GM23338 (cell line): ENCODE measurements at regions not wholly inside any gene's neighbourhood (a gene's known extent, or its start where the extent isn't known, plus 50 kb on each side); places are given as distances from the start of the nearest gene placed in this dataset.

Source experiments
- ATAC-seq: fragments of 200-7000 bp; cut with Tn5 transposase; 3 replicates; pipeline ENCODE4 v1.9.1; 2020
- DNase-seq: peaks from one replicate; pipeline ENCODE4 v3.0.0-alpha.2; 2015; ENCODE audit warnings: low spot score
- H2AFZ ChIP-seq: fragments of 200-600 bp; sonication (generic); 2 replicates; pipeline ENCODE4 v1.8.0; 2016; ENCODE audit warnings: antibody characterized with exemption, mild to moderate bottlenecking, moderate library complexity
- H3F3A ChIP-seq: fragments of 200-600 bp; sonication (generic); replicated peaks from 2 replicates; pipeline ENCODE4 v1.8.0; 2017; ENCODE audit warnings: antibody characterized with exemption, mixed run types, low read depth
- H3K27ac ChIP-seq: fragments of 200-600 bp; sonication (generic); 2 replicates; pipeline ENCODE4 v1.6.1; 2016; ENCODE audit warnings: low read depth
- H3K27me3 ChIP-seq: fragments of 200-600 bp; sonication (generic); 2 replicates; pipeline ENCODE4 v1.8.0; 2016; ENCODE audit warnings: mild to moderate bottlenecking, mixed run types, moderate library complexity; ENCODE audit not compliant: insufficient read depth
- H3K36me3 ChIP-seq: fragments of 200-600 bp; sonication (generic); 2 replicates; pipeline ENCODE4 v1.8.0; 2016; ENCODE audit warnings: mild to moderate bottlenecking; ENCODE audit not compliant: insufficient read depth
- H3K4me1 ChIP-seq: fragments of 200-600 bp; sonication (generic); 2 replicates; pipeline ENCODE4 v1.8.0; 2016; ENCODE audit warnings: mild to moderate bottlenecking, moderate library complexity; ENCODE audit not compliant: insufficient read depth
- H3K4me2 ChIP-seq: fragments of 200-600 bp; sonication (generic); 2 replicates; pipeline ENCODE4 v1.7.1; 2017; ENCODE audit warnings: mixed run types
- H3K4me3 ChIP-seq: fragments of 200-600 bp; sonication (generic); 2 replicates; pipeline ENCODE4 v1.6.1; 2016; ENCODE audit warnings: mixed run types
- H3K79me2 ChIP-seq: fragments of 200-600 bp; sonication (generic); replicated peaks from 2 replicates; pipeline ENCODE4 v1.8.0; 2017; ENCODE audit warnings: mild to moderate bottlenecking; ENCODE audit not compliant: insufficient read depth
- H3K9me2 ChIP-seq: fragments of 200-600 bp; sonication (generic); 2 replicates; pipeline ENCODE4 v1.8.0; 2017; ENCODE audit not compliant: insufficient read depth
- H4K20me1 ChIP-seq: fragments of 200-600 bp; sonication (generic); replicated peaks from 2 replicates; pipeline ENCODE4 v1.8.0; 2017; ENCODE audit warnings: mild to moderate bottlenecking; ENCODE audit not compliant: insufficient read depth
- H3K27ac Mint-ChIP-seq: 2 replicates; pipeline ENCODE4 v1.8.0; 2020; ENCODE audit warnings: inconsistent platforms, mild to moderate bottlenecking, moderate library complexity, mixed read lengths
- H3K27me3 Mint-ChIP-seq: 3 replicates; pipeline ENCODE4 v1.8.0; 2022; ENCODE audit warnings: low read depth, mild to moderate bottlenecking, moderate library complexity, mixed read lengths, inconsistent platforms; ENCODE audit not compliant: insufficient read depth, poor library complexity
- H3K36me3 Mint-ChIP-seq: 3 replicates; pipeline ENCODE4 v1.8.0; 2021; ENCODE audit warnings: low read depth, mild to moderate bottlenecking, inconsistent platforms, moderate library complexity, mixed read lengths
- H3K4me1 Mint-ChIP-seq: 3 replicates; pipeline ENCODE4 v1.8.0; 2020; ENCODE audit warnings: mild to moderate bottlenecking, inconsistent platforms, mixed read lengths
- H3K4me3 Mint-ChIP-seq: 3 replicates; pipeline ENCODE4 v1.8.0; 2021; ENCODE audit warnings: moderate library complexity, mild to moderate bottlenecking, inconsistent platforms, mixed read lengths
- H3K9me3 Mint-ChIP-seq: 3 replicates; pipeline ENCODE4 v1.8.0; 2020; ENCODE audit warnings: moderate library complexity, mild to moderate bottlenecking, inconsistent platforms, mixed read lengths
- CREB1 ChIP-seq: fragments of 250-450 bp; sonication (Bioruptor Pico); IDR thresholded peaks from 2 replicates; pipeline ENCODE4 v1.5.0; 2020; ENCODE audit warnings: low read depth, mild to moderate bottlenecking, moderate library complexity
- CTCF ChIP-seq, 2 experiments: fragments of 200-600 bp in 1 of 2; sonication (generic) in 1 of 2; conservative IDR thresholded peaks; 2 replicates each; pipeline versions ENCODE4 v1.5.1 to v1.6.1; 2016 to 2017; ENCODE audit warnings: antibody characterized with exemption in 2 of 2, low read depth in 2 of 2, mild to moderate bottlenecking in 2 of 2, moderate library complexity in 1 of 2
- ETS1 ChIP-seq: IDR thresholded peaks from 2 replicates; pipeline ENCODE4 v1.6.1; 2016; ENCODE audit warnings: antibody characterized with exemption
- EZH2 ChIP-seq: fragments of 200-600 bp; sonication (generic); IDR thresholded peaks from one replicate; pipeline ENCODE4 v1.8.0; 2017; ENCODE audit warnings: antibody characterized with exemption, mild to moderate bottlenecking, low read depth; ENCODE audit not compliant: unreplicated experiment
- EZH2phosphoT487 ChIP-seq: fragments of 200-600 bp; sonication (generic); IDR thresholded peaks from one replicate; pipeline ENCODE4 v1.8.1; 2018; ENCODE audit warnings: antibody characterized with exemption; ENCODE audit not compliant: unreplicated experiment
- NANOG ChIP-seq: IDR thresholded peaks from 2 replicates; pipeline ENCODE4 v1.6.1; 2016; ENCODE audit warnings: antibody characterized with exemption, borderline replicate concordance
- POLR2AphosphoS5 ChIP-seq: IDR thresholded peaks from 2 replicates; pipeline ENCODE4 v1.6.1; 2016; ENCODE audit warnings: antibody characterized with exemption, low read depth
- REST ChIP-seq: IDR thresholded peaks from one replicate; pipeline ENCODE4 v1.6.1; 2018; ENCODE audit warnings: antibody characterized with exemption; ENCODE audit not compliant: unreplicated experiment
- STAT1 ChIP-seq: IDR thresholded peaks from one replicate; pipeline ENCODE4 v1.6.1; 2016; ENCODE audit warnings: antibody characterized with exemption; ENCODE audit not compliant: unreplicated experiment
- ZNF114 ChIP-seq: fragments of 250-450 bp; sonication (Bioruptor Pico); IDR thresholded peaks from 2 replicates; pipeline ENCODE4 v1.5.0; 2020; ENCODE audit warnings: mild to moderate bottlenecking, moderate library complexity
- ZNF331 ChIP-seq: fragments of 250-450 bp; sonication (Bioruptor Pico); IDR thresholded peaks from 2 replicates; pipeline ENCODE4 v1.5.0; 2020; ENCODE audit warnings: low read depth, mild to moderate bottlenecking, moderate library complexity

DNA sequence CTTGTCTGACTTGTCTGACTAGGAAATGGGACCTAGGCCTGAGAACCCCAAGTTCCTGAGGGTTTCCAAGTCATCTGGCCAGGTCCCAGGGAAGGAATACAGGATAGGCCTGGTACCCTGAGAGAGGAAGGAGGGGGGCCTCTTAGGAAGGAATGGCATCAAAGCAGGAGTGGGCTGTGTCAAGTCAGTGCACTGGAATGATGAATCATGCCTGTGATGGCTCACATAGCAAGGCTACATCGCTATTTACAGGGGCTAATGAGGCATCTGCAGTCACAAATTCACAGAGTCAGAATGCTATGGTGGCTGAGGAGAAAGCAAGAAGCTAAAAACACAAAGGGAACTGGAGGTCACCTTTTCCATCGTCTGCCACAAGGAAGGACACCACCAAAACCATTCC lies 247.3 kb downstream of the NXPE2 start:
- no peaks in the 10 kb centered on the region for H3K9me2 ChIP-seq
- H3K4me1 ChIP-seq = no peaks in the 10 kb centered on the region
- no peaks in the 10 kb centered on the region for H3F3A ChIP-seq
- no peaks in the 10 kb centered on the region for H3K4me1 Mint-ChIP-seq
- ATAC-seq (no peak), DNase-seq (no peak)
- no peak overlapping the region for H3K4me3 ChIP-seq
- H3K4me2 ChIP-seq = no peak overlapping the region
- no peak overlapping the region for H3K4me3 Mint-ChIP-seq
- H3K27ac Mint-ChIP-seq = no peak overlapping the region
- no peaks in the 10 kb centered on the region for H3K36me3 Mint-ChIP-seq
- no peaks in the 10 kb centered on the region for H3K9me3 Mint-ChIP-seq
- no peaks in the 10 kb centered on the region for H3K27me3 ChIP-seq
- H3K27me3 Mint-ChIP-seq = peaks cover 5% of the 10 kb centered on the region
- H4K20me1 ChIP-seq = no peaks in the 10 kb centered on the region
- no peak overlapping the region for H3K27ac ChIP-seq
- no peaks in the 10 kb centered on the region for H3K36me3 ChIP-seq
- no peaks in the 10 kb centered on the region for H3K79me2 ChIP-seq
- no peak overlapping the region for H2AFZ ChIP-seq
- TF ChIP-seq CTCF (conservative IDR thresholded peaks at IDR 0.05; ENCODE audit: low read depth in 2 of 2) (no peak), EZH2phosphoT487 (no peak), NANOG (no peak), ZNF331 (CRISPR knock-in tag) (no peak), EZH2 (no peak), REST (no peak), STAT1 (no peak), CREB1 (CRISPR knock-in tag) (no peak), ETS1 (no peak), ZNF114 (no peak), POLR2AphosphoS5 (no peak)
